BJ (cell line): ENCODE measurements at regions not wholly inside any gene's neighbourhood (a gene's known extent, or its start where the extent isn't known, plus 50 kb on each side); places are given as distances from the start of the nearest gene placed in this dataset.

ENCODE experiments used
- CTCF ChIA-PET: fragments of 350-600 bp; formaldehyde crosslinking; extraction: SDS; loops from one replicate; lab custom pipeline; 2021; ENCODE audit warnings: antibody characterized with exemption, inconsistent platforms; lab: Yijun Ruan, JAX
- POLR2A ChIA-PET: fragments of 300-600 bp; sonication (Branson Sonifier 250); formaldehyde crosslinking; extraction: SDS; loops from one replicate; lab custom pipeline; 2021; ENCODE audit warnings: antibody characterized with exemption; lab: Charles Lee
- DNase-seq: peaks from one replicate; pipeline ENCODE4 v3.0.0-alpha.2; 2011; ENCODE audit warnings: low read depth
- H3K27me3 ChIP-seq: 2 replicates; pipeline ENCODE4 v1.6.0; 2011; ENCODE audit warnings: low read length; ENCODE audit not compliant: control insufficient read depth, insufficient read depth
- H3K36me3 ChIP-seq: 2 replicates; pipeline ENCODE4 v1.5.1; 2011; ENCODE audit warnings: low read length; ENCODE audit not compliant: control insufficient read depth, insufficient read depth
- H3K4me3 ChIP-seq: 2 replicates; pipeline ENCODE4 v1.5.1; 2011; ENCODE audit warnings: low read depth, mild to moderate bottlenecking, control low read depth, low read length
- CTCF ChIP-seq: IDR thresholded peaks from 2 replicates; pipeline ENCODE4 v1.5.1; 2011; ENCODE audit warnings: low read depth, mild to moderate bottlenecking, control low read depth, inconsistent platforms, low read length, moderate library complexity; ENCODE audit not compliant: insufficient read depth

- TF ChIP-seq CTCF, result no peak
- 0 out of 2 replicates have a peak, but pooled peaks cover 2% of the 10 kb centered on the region for H3K27me3 ChIP-seq
- no peak overlapping the region for H3K4me3 ChIP-seq
- no peak for DNase-seq
- no peaks in the 10 kb centered on the region for H3K36me3 ChIP-seq
- POLR2A ChIA-PET, result no interaction called here
- CTCF ChIA-PET, result interaction anchor here (1.3 kb wide), 2 partner anchors 15 to 1234 kb away, joined by 3 to 4 read pairs; no protein-coding TSS in a partner anchor
Observed at GRCh38 chr20:6692566-6693173, 74.8 kb upstream of the BMP2 start.

GRCh38 chr20:6691516-6691915 lies 76.0 kb upstream of the BMP2 start:
- no peak for DNase-seq
- Histone ChIP-seq H3K4me3 (no peak overlapping the region), H3K36me3 (no peaks in the 10 kb centered on the region), H3K27me3 (no peaks in the 10 kb centered on the region)
- no peak for TF ChIP-seq CTCF
- POLR2A ChIA-PET, result no interaction called here
- CTCF ChIA-PET, result no interaction called here

- no peak overlapping the region for H3K4me3 ChIP-seq
- no peak for TF ChIP-seq CTCF
- POLR2A ChIA-PET, result no interaction called here
- no peak for DNase-seq
- H3K27me3 ChIP-seq, result no peaks in the 10 kb centered on the region
- no peaks in the 10 kb centered on the region for H3K36me3 ChIP-seq
- CTCF ChIA-PET, result interaction anchor here (0.6 kb wide), 1 partner anchor 38 kb away, joined by 3 read pairs; no protein-coding TSS in a partner anchor
Observed at GRCh38 chr20:6689339-6689973, 78.0 kb upstream of the BMP2 start.

GRCh38 chr20:6686171-6686570 lies 81.3 kb upstream of the BMP2 start:
- H3K27me3 ChIP-seq, result no peaks in the 10 kb centered on the region
- TF ChIP-seq CTCF, result no peak
- no peaks in the 10 kb centered on the region for H3K36me3 ChIP-seq
- no peak overlapping the region for H3K4me3 ChIP-seq
- ChIA-PET POLR2A (no interaction called here), CTCF (no interaction called here)
- DNase-seq, result no peak

- no peaks in the 10 kb centered on the region for H3K36me3 ChIP-seq
- no peak for TF ChIP-seq CTCF
- no peak for DNase-seq
- no peak overlapping the region for H3K4me3 ChIP-seq
- no peaks in the 10 kb centered on the region for H3K27me3 ChIP-seq
- ChIA-PET POLR2A (no interaction called here), CTCF (no interaction called here)
Observed at GRCh38 chr20:6685626-6686025, 81.9 kb upstream of the BMP2 start.
